ENCODE measurements at regions not wholly inside any gene's neighbourhood (a gene's known extent, or its start where the extent isn't known, plus 50 kb on each side); places are given as distances from the start of the nearest gene placed in this dataset.

GRCh38 chr9:88922091-88922490 is 69.2 kb upstream of the S1PR3 start:
- Mint-ChIP-seq H3K27me3 (peaks cover 4% of the 10 kb centered on the region), H3K9me3 (peaks cover 0 to 14% (median 6%) of the 10 kb centered on the region in 7 donors), H3K27ac (peak overlapping the region; percentile 26 to 70 (median 53)), H3K36me3 (peaks cover 4% of the 10 kb centered on the region), H3K4me1 (peaks cover 15 to 53% (median 29%) of the 10 kb centered on the region in 4 donors), H3K4me3 (peak overlapping the region; percentile 5 to 76 (median 50))
- peaks cover 4 to 10% of the 10 kb centered on the region in 2 experiments for H3K9me3 ChIP-seq (ENCODE audit: control insufficient read depth in 2 of 2, low read length in 2 of 2)
- no peaks in the 10 kb centered on the region for H3K27me3 ChIP-seq (ENCODE audit: control insufficient read depth, insufficient read depth, low read length)
- peak; percentile 55 to 67 for ATAC-seq (ENCODE audit: low read depth in 2 of 2)
- DNase-seq, result peak; percentile 14 to 80 (median 60)
- H3K36me3 ChIP-seq (ENCODE audit: control insufficient read depth, insufficient read depth, low read length), result no peaks in the 10 kb centered on the region
- peak overlapping the region; percentile 59 for H3K4me3 ChIP-seq (ENCODE audit: low read depth, low read length)
- H3K27ac ChIP-seq (ENCODE audit: insufficient read depth, low read length, poor library complexity, severe bottlenecking), result peak overlapping the region; percentile 28
- H3K4me1 ChIP-seq (ENCODE audit: control insufficient read depth, insufficient read depth, low read length, poor library complexity, severe bottlenecking), result peaks cover 24% of the 10 kb centered on the region

- Mint-ChIP-seq H3K27ac (peak overlapping the region in 2 of 3 donors; percentile 26 to 43), H3K9me3 (peaks cover 0 to 7% (median 6%) of the 10 kb centered on the region in 7 donors), H3K4me3 (peak overlapping the region in 3 of 4 donors; percentile 5 to 76 (median 5)), H3K4me1 (peaks cover 15 to 59% (median 32%) of the 10 kb centered on the region in 4 donors), H3K36me3 (peaks cover 4% of the 10 kb centered on the region), H3K27me3 (peaks cover 4% of the 10 kb centered on the region)
- DNase-seq (no peak), ATAC-seq (ENCODE audit: low read depth in 2 of 2) (no peak)
- H3K36me3 ChIP-seq (ENCODE audit: control insufficient read depth, insufficient read depth, low read length), result no peaks in the 10 kb centered on the region
- no peak overlapping the region for H3K4me3 ChIP-seq (ENCODE audit: low read depth, low read length)
- no peaks in the 10 kb centered on the region for H3K27me3 ChIP-seq (ENCODE audit: control insufficient read depth, insufficient read depth, low read length)
- peaks cover 3 to 8% of the 10 kb centered on the region in 2 experiments for H3K9me3 ChIP-seq (ENCODE audit: control insufficient read depth in 2 of 2, low read length in 2 of 2)
- H3K4me1 ChIP-seq (ENCODE audit: control insufficient read depth, insufficient read depth, low read length, poor library complexity, severe bottlenecking), result peaks cover 24% of the 10 kb centered on the region
- H3K27ac ChIP-seq (ENCODE audit: insufficient read depth, low read length, poor library complexity, severe bottlenecking), result no peak overlapping the region
Measured at GRCh38 chr9:88923092-88923491, 68.2 kb upstream of the S1PR3 start.

- DNase-seq (peak in 1 of 3 donors; percentile 24), ATAC-seq (ENCODE audit: low read depth in 2 of 2) (peak; percentile 41 to 45)
- peak overlapping the region in 1 of 3 donors; percentile 56 for H3K27ac Mint-ChIP-seq
- H3K27me3 Mint-ChIP-seq, result peaks cover 4% of the 10 kb centered on the region
- peaks cover 0 to 7% (median 5%) of the 10 kb centered on the region in 7 donors for H3K9me3 Mint-ChIP-seq
- H3K4me1 Mint-ChIP-seq, result peaks cover 15 to 59% (median 32%) of the 10 kb centered on the region in 4 donors
- peaks cover 4% of the 10 kb centered on the region for H3K36me3 Mint-ChIP-seq
- Histone ChIP-seq H3K27ac (ENCODE audit: insufficient read depth, low read length, poor library complexity, severe bottlenecking) (no peak overlapping the region), H3K36me3 (ENCODE audit: control insufficient read depth, insufficient read depth, low read length) (no peaks in the 10 kb centered on the region), H3K27me3 (ENCODE audit: control insufficient read depth, insufficient read depth, low read length) (no peaks in the 10 kb centered on the region), H3K4me3 (ENCODE audit: low read depth, low read length) (no peak overlapping the region), H3K9me3 (ENCODE audit: control insufficient read depth in 2 of 2, low read length in 2 of 2) (peaks cover 0 to 1% of the 10 kb centered on the region in 2 experiments), H3K4me1 (ENCODE audit: control insufficient read depth, insufficient read depth, low read length, poor library complexity, severe bottlenecking) (peaks cover 24% of the 10 kb centered on the region)
- H3K4me3 Mint-ChIP-seq, result peak overlapping the region in 2 of 4 donors; percentile 18 to 19
Measured at GRCh38 chr9:88923653-88924288, 67.5 kb upstream of the S1PR3 start.

- Histone ChIP-seq H3K4me3 (ENCODE audit: low read depth, low read length) (no peak overlapping the region), H3K27me3 (ENCODE audit: control insufficient read depth, insufficient read depth, low read length) (no peaks in the 10 kb centered on the region), H3K27ac (ENCODE audit: insufficient read depth, low read length, poor library complexity, severe bottlenecking) (no peak overlapping the region), H3K9me3 (ENCODE audit: control insufficient read depth in 2 of 2, low read length in 2 of 2) (no peaks in the 10 kb centered on the region), H3K36me3 (ENCODE audit: control insufficient read depth, insufficient read depth, low read length) (no peaks in the 10 kb centered on the region), H3K4me1 (ENCODE audit: control insufficient read depth, insufficient read depth, low read length, poor library complexity, severe bottlenecking) (peaks cover 24% of the 10 kb centered on the region)
- peaks cover 15 to 48% (median 29%) of the 10 kb centered on the region in 4 donors for H3K4me1 Mint-ChIP-seq
- peaks cover 0 to 5% (median under 1%) of the 10 kb centered on the region in 7 donors for H3K9me3 Mint-ChIP-seq
- ATAC-seq (ENCODE audit: low read depth in 2 of 2) (no peak), DNase-seq (no peak)
- peaks cover 7% of the 10 kb centered on the region for H3K27me3 Mint-ChIP-seq
- no peak overlapping the region for H3K27ac Mint-ChIP-seq
- H3K36me3 Mint-ChIP-seq, result no peaks in the 10 kb centered on the region
- no peak overlapping the region for H3K4me3 Mint-ChIP-seq
Measured at GRCh38 chr9:88925481-88925880, 65.8 kb upstream of the S1PR3 start.

- Histone ChIP-seq H3K4me1 (ENCODE audit: control insufficient read depth, insufficient read depth, low read length, poor library complexity, severe bottlenecking) (peaks cover 9% of the 10 kb centered on the region), H3K27me3 (ENCODE audit: control insufficient read depth, insufficient read depth, low read length) (no peaks in the 10 kb centered on the region), H3K36me3 (ENCODE audit: control insufficient read depth, insufficient read depth, low read length) (no peaks in the 10 kb centered on the region), H3K27ac (ENCODE audit: insufficient read depth, low read length, poor library complexity, severe bottlenecking) (no peak overlapping the region), H3K4me3 (ENCODE audit: low read depth, low read length) (no peak overlapping the region), H3K9me3 (ENCODE audit: control insufficient read depth in 2 of 2, low read length in 2 of 2) (peaks cover 0 to 1% of the 10 kb centered on the region in 2 experiments)
- H3K27me3 Mint-ChIP-seq, result peaks cover 13% of the 10 kb centered on the region
- no peak overlapping the region for H3K27ac Mint-ChIP-seq
- ATAC-seq (ENCODE audit: low read depth in 2 of 2) (no peak), DNase-seq (no peak)
- no peak overlapping the region for H3K4me3 Mint-ChIP-seq
- H3K9me3 Mint-ChIP-seq, result peaks cover 0 to 7% (median 4%) of the 10 kb centered on the region in 7 donors
- peaks cover 3% of the 10 kb centered on the region for H3K36me3 Mint-ChIP-seq
- H3K4me1 Mint-ChIP-seq, result peaks cover 10 to 33% (median 20%) of the 10 kb centered on the region in 4 donors
Measured at GRCh38 chr9:88926781-88927505, 64.3 kb upstream of the S1PR3 start.

GRCh38 chr9:88927510-88927909 is 63.8 kb upstream of the S1PR3 start:
- no peak for DNase-seq
- H3K4me1 Mint-ChIP-seq, result peaks cover 4 to 28% (median 14%) of the 10 kb centered on the region in 4 donors
- peaks cover 19% of the 10 kb centered on the region for H3K27me3 Mint-ChIP-seq

GRCh38 chr9:88930716-88931115 is 60.6 kb upstream of the S1PR3 start:
- H3K4me1 ChIP-seq (ENCODE audit: control insufficient read depth, insufficient read depth, low read length, poor library complexity, severe bottlenecking), result no peaks in the 10 kb centered on the region
- ATAC-seq (ENCODE audit: low read depth in 2 of 2) (no peak), DNase-seq (no peak)
- Mint-ChIP-seq H3K27ac (no peak overlapping the region), H3K36me3 (peaks cover 3% of the 10 kb centered on the region), H3K4me1 (peaks cover 0 to 8% (median 3%) of the 10 kb centered on the region in 4 donors), H3K27me3 (peaks cover 30% of the 10 kb centered on the region), H3K9me3 (peaks cover 0 to 7% (median 2%) of the 10 kb centered on the region in 7 donors), H3K4me3 (no peak overlapping the region)
- H3K36me3 ChIP-seq (ENCODE audit: control insufficient read depth, insufficient read depth, low read length), result no peaks in the 10 kb centered on the region
- H3K27me3 ChIP-seq (ENCODE audit: control insufficient read depth, insufficient read depth, low read length), result peaks cover 12% of the 10 kb centered on the region
- H3K27ac ChIP-seq (ENCODE audit: insufficient read depth, low read length, poor library complexity, severe bottlenecking), result no peak overlapping the region
- H3K4me3 ChIP-seq (ENCODE audit: low read depth, low read length), result no peak overlapping the region
- H3K9me3 ChIP-seq (ENCODE audit: control insufficient read depth in 2 of 2, low read length in 2 of 2), result peaks cover 0 to 1% of the 10 kb centered on the region in 2 experiments

More at GRCh38 chr9:88927510-88927909, 63.8 kb upstream of the S1PR3 start:
- peaks cover 4% of the 10 kb centered on the region for H3K27me3 ChIP-seq (ENCODE audit: control insufficient read depth, insufficient read depth, low read length)
- peaks cover 3% of the 10 kb centered on the region for H3K36me3 Mint-ChIP-seq
- H3K4me3 ChIP-seq (ENCODE audit: low read depth, low read length), result no peak overlapping the region
- H3K36me3 ChIP-seq (ENCODE audit: control insufficient read depth, insufficient read depth, low read length), result no peaks in the 10 kb centered on the region
- no peak overlapping the region for H3K27ac Mint-ChIP-seq
- H3K9me3 Mint-ChIP-seq, result peaks cover 0 to 7% (median 4%) of the 10 kb centered on the region in 7 donors
- peaks cover 0 to 1% of the 10 kb centered on the region in 2 experiments for H3K9me3 ChIP-seq (ENCODE audit: control insufficient read depth in 2 of 2, low read length in 2 of 2)
- peak in 1 of 2 donors; percentile 9 for ATAC-seq (ENCODE audit: low read depth in 2 of 2)
- no peak overlapping the region for H3K4me3 Mint-ChIP-seq
- H3K4me1 ChIP-seq (ENCODE audit: control insufficient read depth, insufficient read depth, low read length, poor library complexity, severe bottlenecking), result peaks cover 3% of the 10 kb centered on the region
- H3K27ac ChIP-seq (ENCODE audit: insufficient read depth, low read length, poor library complexity, severe bottlenecking), result no peak overlapping the region

Data from CD4-positive, CD25-positive, alpha-beta regulatory T cell (primary cell).